PC-9 (cell line): ENCODE measurements at regions not wholly inside any gene's neighbourhood (a gene's known extent, or its start where the extent isn't known, plus 50 kb on each side); places are given as distances from the start of the nearest gene placed in this dataset.

Experiments
- BruUV-seq: library from RNA; stranded (reverse); fragments of 400-500 nt; replicated peaks from 2 replicates; lab custom pipeline; 2021; lab: Mats Ljungman, UMichigan
- CTCF ChIA-PET: fragments of 300-600 bp; sonication (Branson Sonifier 250); formaldehyde crosslinking; loops from one replicate; lab custom pipeline; 2022; ENCODE audit warnings: antibody characterized with exemption; lab: Charles Lee
- POLR2A ChIA-PET: fragments of 300-600 bp; sonication (Branson Sonifier 250); formaldehyde crosslinking; loops from one replicate; lab custom pipeline; 2022; ENCODE audit warnings: antibody characterized with exemption; ENCODE audit not compliant: unreplicated experiment; lab: Charles Lee
- DNase-seq, 2 experiments: peaks; one replicate each; pipeline versions ENCODE4 v3.0.0 to v3.0.0-alpha.2; 2015 to 2022; ENCODE audit warnings: mixed read lengths in 1 of 2
- H2AFZ ChIP-seq: fragments of 200-600 bp; sonication (generic); 2 replicates; pipeline ENCODE4 v1.8.1; 2017; ENCODE audit warnings: antibody characterized with exemption
- H3F3A ChIP-seq: fragments of 200-600 bp; sonication (generic); 2 replicates; pipeline ENCODE4 v1.8.1; 2017; ENCODE audit warnings: antibody characterized with exemption, mild to moderate bottlenecking, low read depth; ENCODE audit not compliant: insufficient read depth
- H3K27ac ChIP-seq: fragments of 200-600 bp; sonication (generic); 2 replicates; pipeline ENCODE4 v1.6.1; 2016; ENCODE audit warnings: mixed run types
- H3K27me3 ChIP-seq: fragments of 200-600 bp; sonication (generic); 2 replicates; pipeline ENCODE4 v1.6.1; 2016; ENCODE audit warnings: low read depth, mixed run types; ENCODE audit not compliant: insufficient read depth
- H3K36me3 ChIP-seq: fragments of 200-600 bp; sonication (generic); 2 replicates; pipeline ENCODE4 v1.6.1; 2016; ENCODE audit warnings: low read depth, mixed run types
- H3K4me1 ChIP-seq: fragments of 200-600 bp; sonication (generic); replicated peaks from 2 replicates; pipeline ENCODE4 v1.6.1; 2016; ENCODE audit warnings: mixed run types; ENCODE audit not compliant: insufficient read depth
- H3K4me2 ChIP-seq: fragments of 200-600 bp; sonication (generic); 2 replicates; pipeline ENCODE4 v1.6.1; 2017; ENCODE audit warnings: mixed run types
- H3K4me3 ChIP-seq: fragments of 200-600 bp; sonication (generic); 2 replicates; pipeline ENCODE4 v1.6.1; 2016; ENCODE audit warnings: mixed run types
- H3K79me2 ChIP-seq: fragments of 200-600 bp; sonication (generic); 2 replicates; pipeline ENCODE4 v1.6.1; 2017; ENCODE audit warnings: low read depth, mixed run types
- H3K9me2 ChIP-seq: fragments of 200-600 bp; sonication (generic); 2 replicates; pipeline ENCODE4 v1.8.1; 2017; ENCODE audit warnings: mild to moderate bottlenecking; ENCODE audit not compliant: insufficient read depth
- H3K9me3 ChIP-seq: fragments of 200-600 bp; sonication (generic); 2 replicates; pipeline ENCODE4 v1.8.1; 2016; ENCODE audit warnings: low read depth; ENCODE audit not compliant: insufficient read depth
- H4K20me1 ChIP-seq: fragments of 200-600 bp; sonication (generic); 2 replicates; pipeline ENCODE4 v1.8.1; 2017; ENCODE audit not compliant: insufficient read depth
- EZH2 ChIP-seq: fragments of 200-600 bp; sonication (generic); IDR thresholded peaks from 2 replicates; pipeline ENCODE4 v1.8.0; 2017; ENCODE audit warnings: antibody characterized with exemption, low read depth
- intact Hi-C: fragments of 100-400 bp; cut with micrococcal nuclease; formaldehyde crosslinking; loops from one replicate; pipeline ENCODE4 v1.10.0; 2022; ENCODE audit not compliant: unreplicated experiment
- TF ChIP-seq, protein P1 (sequence below): fragments of 200-600 bp; sonication (generic); conservative IDR thresholded peaks from 2 replicates; pipeline ENCODE4 v1.6.1; 2017; ENCODE audit warnings: mixed run types, antibody characterized with exemption, mild to moderate bottlenecking, moderate library complexity

- no peaks in the 10 kb centered on the region for H3K79me2 ChIP-seq
- no peak overlapping the region for H3K4me2 ChIP-seq
- H2AFZ ChIP-seq, result no peak overlapping the region
- ChIA-PET CTCF (no interaction called here), POLR2A (no interaction called here)
- no peak overlapping the region for H3K4me3 ChIP-seq
- H3F3A ChIP-seq, result no peaks in the 10 kb centered on the region
- intact Hi-C loops, result no loop called here
- H3K27ac ChIP-seq, result no peak overlapping the region
- H3K36me3 ChIP-seq, result no peaks in the 10 kb centered on the region
- no peaks in the 10 kb centered on the region; the same call in 1 of the 2 replicates for H3K9me2 ChIP-seq
- no peaks in the 10 kb centered on the region for H4K20me1 ChIP-seq
- H3K9me3 ChIP-seq, result no peaks in the 10 kb centered on the region
- TF ChIP-seq EZH2, result no peak
- TF ChIP-seq, protein P1, sequence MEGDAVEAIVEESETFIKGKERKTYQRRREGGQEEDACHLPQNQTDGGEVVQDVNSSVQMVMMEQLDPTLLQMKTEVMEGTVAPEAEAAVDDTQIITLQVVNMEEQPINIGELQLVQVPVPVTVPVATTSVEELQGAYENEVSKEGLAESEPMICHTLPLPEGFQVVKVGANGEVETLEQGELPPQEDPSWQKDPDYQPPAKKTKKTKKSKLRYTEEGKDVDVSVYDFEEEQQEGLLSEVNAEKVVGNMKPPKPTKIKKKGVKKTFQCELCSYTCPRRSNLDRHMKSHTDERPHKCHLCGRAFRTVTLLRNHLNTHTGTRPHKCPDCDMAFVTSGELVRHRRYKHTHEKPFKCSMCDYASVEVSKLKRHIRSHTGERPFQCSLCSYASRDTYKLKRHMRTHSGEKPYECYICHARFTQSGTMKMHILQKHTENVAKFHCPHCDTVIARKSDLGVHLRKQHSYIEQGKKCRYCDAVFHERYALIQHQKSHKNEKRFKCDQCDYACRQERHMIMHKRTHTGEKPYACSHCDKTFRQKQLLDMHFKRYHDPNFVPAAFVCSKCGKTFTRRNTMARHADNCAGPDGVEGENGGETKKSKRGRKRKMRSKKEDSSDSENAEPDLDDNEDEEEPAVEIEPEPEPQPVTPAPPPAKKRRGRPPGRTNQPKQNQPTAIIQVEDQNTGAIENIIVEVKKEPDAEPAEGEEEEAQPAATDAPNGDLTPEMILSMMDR, result no peak
- H3K4me1 ChIP-seq, result no peaks in the 10 kb centered on the region
- BruUV-seq, result no TSS peak
- H3K27me3 ChIP-seq, result no peaks in the 10 kb centered on the region
- DNase-seq, result no peak
Observed at GRCh38 chr15:95574053-95574452, 756.4 kb upstream of the NR2F2 start.

DNA sequence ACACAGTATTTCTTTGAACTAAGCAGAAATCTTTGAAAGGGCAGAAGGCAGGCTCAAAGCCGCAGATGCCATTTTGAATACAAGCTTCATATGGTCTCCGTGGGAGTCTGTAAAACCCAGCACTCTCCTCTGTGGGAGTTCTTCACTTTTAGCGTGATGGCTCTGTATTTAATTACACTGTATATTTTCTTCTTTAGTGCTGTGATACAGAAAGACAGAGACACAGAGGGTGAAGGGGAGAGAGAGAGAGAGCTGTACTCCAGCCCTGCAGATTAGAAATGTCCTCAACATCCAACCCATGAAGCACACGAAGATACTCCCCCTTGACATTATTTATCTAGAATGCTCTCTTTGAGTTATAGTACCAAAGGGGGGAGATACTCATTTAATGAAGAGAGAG is 752.6 kb upstream of the NR2F2 start:
- TF ChIP-seq EZH2, result no peak
- TF ChIP-seq, protein P1, result no peak
- Histone ChIP-seq H3K27ac (no peak overlapping the region), H3K36me3 (no peaks in the 10 kb centered on the region), H4K20me1 (no peaks in the 10 kb centered on the region), H3K4me1 (no peaks in the 10 kb centered on the region), H3K4me3 (no peak overlapping the region), H3K79me2 (no peaks in the 10 kb centered on the region), H2AFZ (no peak overlapping the region), H3K27me3 (no peaks in the 10 kb centered on the region), H3F3A (no peaks in the 10 kb centered on the region), H3K9me3 (no peaks in the 10 kb centered on the region), H3K9me2 (no peaks in the 10 kb centered on the region; the same call in 1 of the 2 replicates), H3K4me2 (no peak overlapping the region)
- ChIA-PET POLR2A (no interaction called here), CTCF (no interaction called here)
- DNase-seq, result no peak
- no TSS peak for BruUV-seq
- intact Hi-C loops, result no loop called here

DNA sequence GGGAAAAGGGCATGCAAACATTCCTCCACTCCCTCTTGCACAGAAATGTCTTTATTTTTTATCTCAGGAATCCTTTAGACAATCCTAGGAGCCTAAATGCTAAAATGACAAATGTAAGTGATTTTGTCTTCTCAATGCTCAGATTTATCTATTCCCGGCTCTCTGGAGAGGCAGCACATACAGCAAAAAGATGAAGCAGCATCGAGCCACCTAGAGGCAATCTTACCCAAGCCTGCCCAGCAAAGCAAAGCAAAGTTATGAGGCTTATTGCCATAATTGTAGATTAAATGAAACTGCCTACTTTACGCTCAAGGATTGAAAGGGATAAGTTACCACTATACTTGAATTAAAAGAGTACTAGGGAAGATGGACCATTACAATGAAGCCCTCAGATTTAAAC is 750.4 kb upstream of the NR2F2 start:
- H2AFZ ChIP-seq, result no peak overlapping the region
- intact Hi-C loops, result no loop called here
- no peaks in the 10 kb centered on the region; the same call in 1 of the 2 replicates for H3K9me2 ChIP-seq
- H3K4me2 ChIP-seq, result no peak overlapping the region
- no peaks in the 10 kb centered on the region for H3K36me3 ChIP-seq
- no peaks in the 10 kb centered on the region for H3K4me1 ChIP-seq
- H3F3A ChIP-seq, result no peaks in the 10 kb centered on the region
- no peak for DNase-seq
- H3K27me3 ChIP-seq, result no peaks in the 10 kb centered on the region
- no peak for TF ChIP-seq EZH2
- TF ChIP-seq, protein P1, result no peak
- H3K9me3 ChIP-seq, result no peaks in the 10 kb centered on the region
- H3K4me3 ChIP-seq, result no peak overlapping the region
- no peaks in the 10 kb centered on the region for H3K79me2 ChIP-seq
- H3K27ac ChIP-seq, result no peak overlapping the region
- ChIA-PET POLR2A (no interaction called here), CTCF (no interaction called here)
- BruUV-seq, result no TSS peak
- H4K20me1 ChIP-seq, result no peaks in the 10 kb centered on the region
